CD8-positive, alpha-beta memory T cell (primary cell): ENCODE measurements at regions not wholly inside any gene's neighbourhood (a gene's known extent, or its start where the extent isn't known, plus 50 kb on each side); places are given as distances from the start of the nearest gene placed in this dataset.

Experiments
- CTCF ChIA-PET: fragments of 350-600 bp; sonication (Branson Sonifier 250); formaldehyde crosslinking; loops from one replicate; lab custom pipeline; 2021; ENCODE audit warnings: antibody characterized with exemption; lab: Charles Lee
- POLR2A ChIA-PET: fragments of 350-600 bp; sonication (Branson Sonifier 250); formaldehyde crosslinking; loops from one replicate; lab custom pipeline; 2021; ENCODE audit warnings: antibody characterized with exemption; lab: Charles Lee
- DNase-seq, 5 donors: peaks; one replicate each; pipeline versions ENCODE4 v3.0.0 to v3.0.0-alpha.2; 2020 to 2022; ENCODE audit warnings: mixed read lengths in 1 of 5
- H3K27ac ChIP-seq: one replicate; pipeline ENCODE4 v1.7.0; 2013; ENCODE audit warnings: low read depth, mild to moderate bottlenecking, low read length, moderate library complexity
- H3K27me3 ChIP-seq: 2 replicates; pipeline ENCODE4 v1.7.0; 2013; ENCODE audit warnings: low read length, mild to moderate bottlenecking; ENCODE audit not compliant: insufficient read depth, poor library complexity, severe bottlenecking
- H3K36me3 ChIP-seq: 2 replicates; pipeline ENCODE4 v1.7.0; 2013; ENCODE audit warnings: mild to moderate bottlenecking, low read length, moderate library complexity; ENCODE audit not compliant: insufficient read depth
- H3K4me1 ChIP-seq: 2 replicates; pipeline ENCODE4 v1.7.0; 2013; ENCODE audit warnings: mild to moderate bottlenecking, low read length, moderate library complexity; ENCODE audit not compliant: insufficient read depth
- H3K4me3 ChIP-seq: 2 replicates; pipeline ENCODE4 v1.7.0; 2013; ENCODE audit warnings: mild to moderate bottlenecking, low read length
- H3K9me3 ChIP-seq: 2 replicates; pipeline ENCODE4 v1.7.0; 2013; ENCODE audit warnings: mild to moderate bottlenecking, low read length
- H3K27ac Mint-ChIP-seq, 8 donors: one replicate each; pipeline ENCODE4 v1.8.0; 2020 to 2021; ENCODE audit warnings: mixed read lengths in 8 of 8, mild to moderate bottlenecking in 6 of 8, inconsistent platforms in 3 of 8, moderate library complexity in 3 of 8
- H3K27me3 Mint-ChIP-seq, 2 donors: one replicate each; pipeline ENCODE4 v1.8.0; 2020 to 2021; ENCODE audit warnings: mixed read lengths in 2 of 2, mild to moderate bottlenecking in 1 of 2, moderate library complexity in 1 of 2
- H3K36me3 Mint-ChIP-seq, 3 donors: one replicate each; pipeline ENCODE4 v1.8.0; 2020 to 2021; ENCODE audit warnings: mixed read lengths in 3 of 3, inconsistent platforms in 1 of 3, mild to moderate bottlenecking in 1 of 3
- H3K4me1 Mint-ChIP-seq, 3 donors: one replicate each; pipeline ENCODE4 v1.8.0; 2020 to 2021; ENCODE audit warnings: mixed read lengths in 3 of 3, inconsistent platforms in 1 of 3, mild to moderate bottlenecking in 1 of 3
- H3K4me3 Mint-ChIP-seq, 7 donors: one replicate each; pipeline ENCODE4 v1.8.0; 2020 to 2021; ENCODE audit warnings: mixed read lengths in 7 of 7, mild to moderate bottlenecking in 6 of 7, moderate library complexity in 4 of 7, inconsistent platforms in 2 of 7
- H3K9me3 Mint-ChIP-seq, 5 donors: one replicate each; pipeline ENCODE4 v1.8.0; 2020 to 2022; ENCODE audit warnings: mixed read lengths in 5 of 5, mild to moderate bottlenecking in 3 of 5, moderate library complexity in 2 of 5, inconsistent platforms in 1 of 5

- peaks cover 1 to 50% of the 10 kb centered on the region in 2 donors for H3K27me3 Mint-ChIP-seq
- POLR2A ChIA-PET: no interaction called here
These were observed 88.1 kb upstream of the NEO1 start for GRCh38 chr15:72964135-72964534.

GRCh38 chr15:72962054-72962702, 90.1 kb upstream of the NEO1 start:
- Mint-ChIP-seq H3K4me1 (peaks cover 0 to 40% (median 34%) of the 10 kb centered on the region in 3 donors), H3K9me3 (peaks cover 0 to 26% (median 17%) of the 10 kb centered on the region in 5 donors), H3K27ac (peak overlapping the region in 6 of 8 donors; percentile 24 to 93 (median 56)), H3K4me3 (peak overlapping the region in 5 of 7 donors; percentile 5 to 76 (median 38)), H3K27me3 (peaks cover 1 to 43% of the 10 kb centered on the region in 2 donors), H3K36me3 (peaks cover 0 to 32% (median 0%) of the 10 kb centered on the region in 3 donors)
- no peaks in the 10 kb centered on the region for H3K9me3 ChIP-seq
- H3K27me3 ChIP-seq: no peaks in the 10 kb centered on the region
- H3K36me3 ChIP-seq: no peaks in the 10 kb centered on the region
- no peaks in the 10 kb centered on the region for H3K4me1 ChIP-seq
- no peak overlapping the region for H3K4me3 ChIP-seq
- ChIA-PET POLR2A (no interaction called here), CTCF (no interaction called here)
- no peak for DNase-seq
- no peak overlapping the region for H3K27ac ChIP-seq

More at GRCh38 chr15:72964135-72964534, 88.1 kb upstream of the NEO1 start:
- no peak overlapping the region for H3K4me3 ChIP-seq
- H3K4me1 Mint-ChIP-seq: peaks cover 0 to 46% (median 40%) of the 10 kb centered on the region in 3 donors
- no peak for DNase-seq
- CTCF ChIA-PET: no interaction called here
- no peaks in the 10 kb centered on the region for H3K9me3 ChIP-seq
- H3K27me3 ChIP-seq: no peaks in the 10 kb centered on the region
- no peaks in the 10 kb centered on the region for H3K36me3 ChIP-seq
- no peak overlapping the region for H3K27ac ChIP-seq
- no peaks in the 10 kb centered on the region for H3K4me1 ChIP-seq
- peak overlapping the region in 6 of 8 donors; percentile 49 to 93 (median 84) for H3K27ac Mint-ChIP-seq
- peaks cover 0 to 32% (median 0%) of the 10 kb centered on the region in 3 donors for H3K36me3 Mint-ChIP-seq
- H3K4me3 Mint-ChIP-seq: peak overlapping the region in 5 of 7 donors; percentile 4 to 46 (median 37)
- H3K9me3 Mint-ChIP-seq: peaks cover 0 to 26% (median 17%) of the 10 kb centered on the region in 5 donors

DNA sequence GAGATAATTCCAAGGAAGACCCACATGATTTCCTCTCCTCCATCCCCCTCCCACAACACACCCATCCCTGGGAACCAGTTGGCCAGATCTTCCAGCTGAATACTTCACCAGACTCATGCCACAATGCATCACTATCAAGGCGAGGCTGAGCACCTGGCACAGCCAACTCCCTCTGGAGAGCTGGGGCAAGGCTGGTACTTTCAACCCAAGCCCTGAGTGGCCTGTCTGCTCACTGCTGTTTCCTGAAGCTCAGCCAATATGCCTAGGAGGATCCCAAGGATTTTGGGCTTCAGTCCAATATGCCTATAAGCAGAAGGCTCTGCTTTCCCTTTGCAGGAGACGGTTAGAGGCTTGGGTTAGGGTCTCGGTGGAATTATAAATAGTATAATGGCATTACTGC, 90.9 kb upstream of the NEO1 start:
- H3K36me3 Mint-ChIP-seq: peaks cover 0 to 32% (median 0%) of the 10 kb centered on the region in 3 donors
- Histone ChIP-seq H3K36me3 (no peaks in the 10 kb centered on the region), H3K4me3 (no peak overlapping the region), H3K27ac (no peak overlapping the region), H3K4me1 (no peaks in the 10 kb centered on the region), H3K27me3 (no peaks in the 10 kb centered on the region), H3K9me3 (no peaks in the 10 kb centered on the region)
- peak overlapping the region in 1 of 7 donors; percentile 33 for H3K4me3 Mint-ChIP-seq
- H3K27me3 Mint-ChIP-seq: peaks cover 1 to 43% of the 10 kb centered on the region in 2 donors
- H3K27ac Mint-ChIP-seq: peak overlapping the region in 1 of 8 donors; percentile 75
- POLR2A ChIA-PET: no interaction called here
- peaks cover 0 to 26% (median 17%) of the 10 kb centered on the region in 5 donors for H3K9me3 Mint-ChIP-seq
- no peak for DNase-seq
- peaks cover 0 to 40% (median 32%) of the 10 kb centered on the region in 3 donors for H3K4me1 Mint-ChIP-seq
- CTCF ChIA-PET: no interaction called here

- Histone ChIP-seq H3K27ac (no peak overlapping the region), H3K4me1 (no peaks in the 10 kb centered on the region), H3K4me3 (no peak overlapping the region), H3K27me3 (no peaks in the 10 kb centered on the region), H3K9me3 (no peaks in the 10 kb centered on the region), H3K36me3 (no peaks in the 10 kb centered on the region)
- no peak for DNase-seq
- peaks cover 0 to 12% (median 0%) of the 10 kb centered on the region in 3 donors for H3K36me3 Mint-ChIP-seq
- peaks cover 0 to 23% of the 10 kb centered on the region in 2 donors for H3K27me3 Mint-ChIP-seq
- ChIA-PET POLR2A (no interaction called here), CTCF (no interaction called here)
- H3K27ac Mint-ChIP-seq: no peak overlapping the region
- H3K4me3 Mint-ChIP-seq: no peak overlapping the region
- peaks cover 0 to 15% (median 7%) of the 10 kb centered on the region in 5 donors for H3K9me3 Mint-ChIP-seq
- H3K4me1 Mint-ChIP-seq: peaks cover 0 to 15% (median 12%) of the 10 kb centered on the region in 3 donors
These were observed 93.6 kb upstream of the NEO1 start for GRCh38 chr15:72958634-72959033.

- ChIA-PET CTCF (no interaction called here), POLR2A (interaction anchor here (0.7 kb wide), 2 partner anchors 134 to 1752 kb away, joined by 3 to 7 read pairs; no protein-coding TSS in a partner anchor)
- H3K27me3 ChIP-seq: no peaks in the 10 kb centered on the region
- Mint-ChIP-seq H3K4me1 (peaks cover 0 to 1% (median 0%) of the 10 kb centered on the region in 3 donors), H3K27ac (no peak overlapping the region), H3K27me3 (peaks cover 2 to 31% of the 10 kb centered on the region in 2 donors), H3K4me3 (no peak overlapping the region), H3K36me3 (peaks cover 0 to 20% (median 0%) of the 10 kb centered on the region in 3 donors), H3K9me3 (peaks cover 0 to 10% (median 7%) of the 10 kb centered on the region in 5 donors)
- no peaks in the 10 kb centered on the region for H3K9me3 ChIP-seq
- H3K27ac ChIP-seq: no peak overlapping the region
- no peak for DNase-seq
- H3K36me3 ChIP-seq: no peaks in the 10 kb centered on the region
- H3K4me3 ChIP-seq: no peak overlapping the region
- no peaks in the 10 kb centered on the region for H3K4me1 ChIP-seq
These were observed 99.0 kb upstream of the NEO1 start for GRCh38 chr15:72953306-72953705.

DNA sequence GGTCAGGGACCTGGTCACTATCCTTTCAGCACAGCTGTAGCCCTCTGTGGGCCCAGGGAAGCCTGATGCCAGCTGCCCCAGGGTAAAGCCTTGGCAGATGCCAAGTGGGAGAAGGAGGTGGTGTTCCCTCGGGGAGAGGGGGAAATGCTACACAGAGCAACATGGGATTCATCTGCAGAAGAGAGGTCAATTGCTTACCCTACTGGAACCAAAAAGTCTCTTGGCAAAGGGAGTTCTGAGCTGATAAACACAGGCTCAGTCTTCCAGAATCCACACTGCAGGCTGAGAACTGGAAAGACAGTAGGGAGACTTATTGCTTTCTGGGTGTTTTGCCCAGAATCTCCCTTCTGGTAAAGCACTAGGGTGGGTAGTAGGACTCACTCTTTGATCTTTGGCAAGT, 100.1 kb upstream of the NEO1 start:
- Mint-ChIP-seq H3K36me3 (peaks cover 0 to 22% (median 0%) of the 10 kb centered on the region in 3 donors), H3K4me3 (no peak overlapping the region), H3K9me3 (peaks cover 3 to 21% (median 17%) of the 10 kb centered on the region in 5 donors), H3K27me3 (peaks cover 3 to 31% of the 10 kb centered on the region in 2 donors), H3K4me1 (peaks cover 0 to 1% (median 0%) of the 10 kb centered on the region in 3 donors), H3K27ac (no peak overlapping the region)
- Histone ChIP-seq H3K4me3 (no peak overlapping the region), H3K36me3 (no peaks in the 10 kb centered on the region), H3K27ac (no peak overlapping the region), H3K27me3 (no peaks in the 10 kb centered on the region), H3K9me3 (no peaks in the 10 kb centered on the region), H3K4me1 (no peaks in the 10 kb centered on the region)
- CTCF ChIA-PET: no interaction called here
- no peak for DNase-seq
- POLR2A ChIA-PET: no interaction called here

DNA sequence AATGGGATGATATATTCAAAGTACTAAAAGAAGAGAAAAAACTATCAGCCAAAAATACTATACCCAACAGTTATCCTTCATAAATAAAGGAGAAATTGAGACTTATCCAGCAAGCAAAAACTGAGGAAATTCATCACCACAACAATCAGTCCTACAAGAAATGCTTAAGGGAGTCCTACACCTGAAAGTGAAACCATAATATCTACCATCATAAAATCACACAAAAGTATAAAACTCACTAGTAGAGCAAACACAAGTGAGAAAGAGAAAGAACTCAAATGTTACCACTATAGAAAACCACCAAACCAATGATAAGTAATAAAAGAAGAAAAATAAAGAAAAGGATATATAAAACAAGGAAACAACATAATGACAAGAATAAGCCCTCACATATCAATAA, 103.6 kb upstream of the NEO1 start:
- H3K36me3 ChIP-seq: no peaks in the 10 kb centered on the region
- DNase-seq: no peak
- H3K27ac Mint-ChIP-seq: no peak overlapping the region
- H3K4me1 ChIP-seq: no peaks in the 10 kb centered on the region
- CTCF ChIA-PET: no interaction called here
- H3K4me3 Mint-ChIP-seq: no peak overlapping the region
- peaks cover 9 to 44% of the 10 kb centered on the region in 2 donors for H3K27me3 Mint-ChIP-seq
- peaks cover 3 to 28% (median 23%) of the 10 kb centered on the region in 5 donors for H3K9me3 Mint-ChIP-seq
- H3K27me3 ChIP-seq: no peaks in the 10 kb centered on the region
- H3K36me3 Mint-ChIP-seq: peaks cover 0 to 28% (median 0%) of the 10 kb centered on the region in 3 donors
- no peak overlapping the region for H3K27ac ChIP-seq
- no peak overlapping the region for H3K4me3 ChIP-seq
- H3K4me1 Mint-ChIP-seq: peaks cover 0 to 1% (median 0%) of the 10 kb centered on the region in 3 donors
- H3K9me3 ChIP-seq: no peaks in the 10 kb centered on the region
- POLR2A ChIA-PET: no interaction called here

DNA sequence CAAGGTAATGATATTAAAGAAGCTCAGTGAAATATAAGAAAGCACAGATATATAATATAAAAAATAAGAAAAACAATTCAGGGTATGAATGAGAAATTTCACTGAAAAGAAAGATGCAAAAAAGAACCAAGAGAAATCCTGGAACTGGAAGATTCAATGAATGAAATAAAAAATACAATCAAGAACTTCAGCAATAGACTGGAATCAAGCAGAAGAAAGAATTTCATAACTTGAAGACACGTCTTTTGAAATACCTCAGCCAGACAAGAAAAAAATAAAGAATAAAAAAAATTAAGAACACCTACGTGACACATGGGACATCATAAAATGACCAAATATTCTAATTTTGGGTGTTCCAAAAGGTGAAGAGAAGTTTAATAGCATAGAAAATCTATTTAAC, 104.6 kb upstream of the NEO1 start:
- H3K27me3 Mint-ChIP-seq: peaks cover 9 to 39% of the 10 kb centered on the region in 2 donors
- Histone ChIP-seq H3K27me3 (no peaks in the 10 kb centered on the region), H3K36me3 (no peaks in the 10 kb centered on the region), H3K9me3 (no peaks in the 10 kb centered on the region), H3K4me3 (no peak overlapping the region), H3K4me1 (no peaks in the 10 kb centered on the region), H3K27ac (no peak overlapping the region)
- ChIA-PET POLR2A (no interaction called here), CTCF (no interaction called here)
- peaks cover 0 to 28% (median 0%) of the 10 kb centered on the region in 3 donors for H3K36me3 Mint-ChIP-seq
- peaks cover 0 to 1% (median 0%) of the 10 kb centered on the region in 3 donors for H3K4me1 Mint-ChIP-seq
- H3K27ac Mint-ChIP-seq: no peak overlapping the region
- H3K9me3 Mint-ChIP-seq: peaks cover 3 to 28% (median 23%) of the 10 kb centered on the region in 5 donors
- no peak for DNase-seq
- no peak overlapping the region for H3K4me3 Mint-ChIP-seq
